ENCODE measurements at regions not wholly inside any gene's neighbourhood (a gene's known extent, or its start where the extent isn't known, plus 50 kb on each side); places are given as distances from the start of the nearest gene placed in this dataset.

DNA sequence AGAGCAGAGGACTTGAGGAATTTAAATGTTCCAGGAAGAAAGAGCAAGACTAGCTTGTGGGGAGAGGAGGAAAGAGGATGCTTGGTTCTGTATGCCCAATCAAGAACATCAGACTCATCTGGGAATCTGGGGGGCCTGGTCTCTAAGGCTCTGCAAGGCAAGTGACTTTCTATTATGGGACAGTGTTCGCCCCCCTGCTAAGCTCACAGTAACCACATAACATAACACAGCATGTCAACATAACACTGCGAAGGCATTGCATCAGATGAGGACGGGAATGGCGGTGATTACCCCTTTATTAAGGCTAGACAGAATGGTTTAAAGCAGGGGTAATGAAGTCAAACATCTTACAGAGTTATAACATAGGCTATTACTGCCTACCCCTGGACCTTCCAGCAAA is 176.6 kb upstream of the IRX6 start:
- DNase-seq (ENCODE audit: low read depth) = no peak
- H3K4me3 ChIP-seq (ENCODE audit: low read depth, low read length) = no peak overlapping the region
- TF ChIP-seq, protein P1, sequence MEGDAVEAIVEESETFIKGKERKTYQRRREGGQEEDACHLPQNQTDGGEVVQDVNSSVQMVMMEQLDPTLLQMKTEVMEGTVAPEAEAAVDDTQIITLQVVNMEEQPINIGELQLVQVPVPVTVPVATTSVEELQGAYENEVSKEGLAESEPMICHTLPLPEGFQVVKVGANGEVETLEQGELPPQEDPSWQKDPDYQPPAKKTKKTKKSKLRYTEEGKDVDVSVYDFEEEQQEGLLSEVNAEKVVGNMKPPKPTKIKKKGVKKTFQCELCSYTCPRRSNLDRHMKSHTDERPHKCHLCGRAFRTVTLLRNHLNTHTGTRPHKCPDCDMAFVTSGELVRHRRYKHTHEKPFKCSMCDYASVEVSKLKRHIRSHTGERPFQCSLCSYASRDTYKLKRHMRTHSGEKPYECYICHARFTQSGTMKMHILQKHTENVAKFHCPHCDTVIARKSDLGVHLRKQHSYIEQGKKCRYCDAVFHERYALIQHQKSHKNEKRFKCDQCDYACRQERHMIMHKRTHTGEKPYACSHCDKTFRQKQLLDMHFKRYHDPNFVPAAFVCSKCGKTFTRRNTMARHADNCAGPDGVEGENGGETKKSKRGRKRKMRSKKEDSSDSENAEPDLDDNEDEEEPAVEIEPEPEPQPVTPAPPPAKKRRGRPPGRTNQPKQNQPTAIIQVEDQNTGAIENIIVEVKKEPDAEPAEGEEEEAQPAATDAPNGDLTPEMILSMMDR (conservative IDR thresholded peaks at IDR 0.05; ENCODE audit: low read depth, low read length) = no peak

DNA sequence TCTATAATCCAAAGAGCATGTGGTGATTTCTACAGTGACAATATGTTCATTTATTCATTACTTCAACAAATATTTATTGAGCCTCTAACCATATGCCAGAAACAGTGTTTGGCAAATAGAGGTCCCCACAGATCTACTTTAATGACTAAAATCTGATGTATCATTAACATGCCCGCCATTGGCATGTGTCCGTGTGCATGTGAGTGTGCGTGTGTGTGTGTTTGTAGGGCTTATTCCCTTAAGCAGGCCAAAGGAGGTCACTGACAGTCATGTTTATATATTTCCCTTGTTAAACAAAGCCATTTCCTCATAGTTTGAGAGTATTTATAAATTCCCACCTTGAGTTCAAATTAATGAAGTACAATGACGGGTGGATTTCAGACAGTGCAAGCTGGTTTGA is 174.4 kb upstream of the IRX6 start:
- no peak for DNase-seq (ENCODE audit: low read depth)

DNA sequence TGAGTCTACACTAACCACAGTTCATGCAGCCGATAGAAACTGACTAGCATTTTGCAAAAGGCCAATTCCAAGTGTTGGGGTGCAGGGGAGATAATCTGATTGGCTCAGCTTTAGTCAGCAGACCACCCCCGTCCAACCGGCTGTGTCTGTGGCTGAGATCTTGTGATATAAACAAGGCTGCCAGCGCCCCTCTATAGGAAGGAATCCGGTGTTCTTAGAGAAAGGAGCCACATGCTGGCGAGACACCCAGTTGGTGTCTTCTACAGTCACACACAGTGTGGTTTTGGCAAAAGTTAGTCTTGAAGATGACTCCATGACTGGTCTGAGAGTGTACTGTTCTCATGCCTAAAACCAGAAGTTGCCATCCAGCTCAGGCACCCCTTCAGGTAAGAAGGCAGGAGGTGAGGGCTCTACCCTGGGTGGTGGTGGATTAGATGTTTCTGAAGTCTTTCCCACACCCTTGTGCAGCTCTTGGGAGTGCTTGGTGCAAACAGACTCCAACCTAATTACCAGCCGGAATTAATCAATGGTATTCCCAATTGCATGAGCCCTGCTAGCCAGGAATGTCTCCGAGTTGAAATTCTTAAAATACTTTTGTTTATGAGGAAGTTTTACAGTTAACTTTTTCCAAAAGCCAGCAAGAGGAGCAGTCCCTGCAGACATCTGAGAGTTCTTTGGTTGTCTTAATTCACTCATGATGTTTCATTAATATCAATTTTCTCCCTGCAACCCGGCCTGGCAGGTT is 172.3 kb upstream of the IRX6 start:
- TF ChIP-seq, protein P1 (conservative IDR thresholded peaks at IDR 0.05; ENCODE audit: low read depth, low read length) = no peak
- no peak overlapping the region for H3K4me3 ChIP-seq (ENCODE audit: low read depth, low read length)
- DNase-seq (ENCODE audit: low read depth) = no peak

More for the DNA sequence above, 174.4 kb upstream of the IRX6 start:
- H3K4me3 ChIP-seq (ENCODE audit: low read depth, low read length) = no peak overlapping the region
- TF ChIP-seq, protein P1 (conservative IDR thresholded peaks at IDR 0.05; ENCODE audit: low read depth, low read length) = no peak

DNA sequence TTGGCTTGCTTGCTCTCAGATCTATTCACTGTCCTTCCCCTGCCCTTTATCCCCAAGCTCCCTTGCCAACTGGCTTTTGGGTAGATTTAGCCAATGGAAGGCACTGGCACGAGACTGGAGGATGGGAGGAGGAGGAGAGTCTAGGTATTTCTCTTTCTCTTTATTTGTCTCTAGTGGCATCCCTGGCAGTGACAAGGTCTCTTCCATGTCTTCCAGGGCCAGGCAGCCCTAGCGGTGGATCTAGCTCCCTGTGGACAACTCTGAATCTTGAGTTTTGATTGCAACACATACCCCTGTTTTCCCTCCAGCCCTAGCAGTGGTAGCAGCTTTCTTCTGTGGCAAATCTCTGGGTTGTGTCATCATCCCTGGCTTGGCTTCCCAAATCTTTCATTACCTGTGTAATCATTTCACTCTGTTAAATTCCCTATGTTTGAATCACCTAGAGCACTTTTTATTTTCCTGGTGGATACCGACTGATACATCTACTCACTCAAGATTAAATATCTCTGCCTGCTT is 171.1 kb upstream of the IRX6 start:
- TF ChIP-seq, protein P1 (conservative IDR thresholded peaks at IDR 0.05; ENCODE audit: low read depth, low read length) = no peak
- H3K4me3 ChIP-seq (ENCODE audit: low read depth, low read length) = no peak overlapping the region
- DNase-seq (ENCODE audit: low read depth) = no peak

DNA sequence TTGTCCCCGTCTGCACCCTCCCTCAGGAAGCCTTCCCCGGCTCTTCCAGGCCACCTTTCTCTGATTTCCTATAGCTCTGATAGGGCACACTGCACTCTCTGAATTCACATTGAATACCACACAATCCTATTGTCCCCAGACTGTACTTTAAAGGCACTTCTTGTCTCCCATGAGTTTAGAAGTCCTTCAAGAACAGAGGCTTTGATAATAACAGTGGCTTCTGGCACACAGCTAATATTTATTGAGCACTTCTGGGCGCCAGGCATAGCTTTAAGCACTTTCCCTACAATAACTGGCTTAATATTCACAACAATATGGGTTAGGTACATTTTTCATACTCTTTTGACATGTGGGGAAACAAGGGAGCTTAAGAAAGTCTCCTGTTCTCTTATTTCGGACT is 169.7 kb upstream of the IRX6 start:
- TF ChIP-seq, protein P1 (conservative IDR thresholded peaks at IDR 0.05; ENCODE audit: low read depth, low read length) = no peak
- DNase-seq (ENCODE audit: low read depth) = no peak
- H3K4me3 ChIP-seq (ENCODE audit: low read depth, low read length) = no peak overlapping the region

DNA sequence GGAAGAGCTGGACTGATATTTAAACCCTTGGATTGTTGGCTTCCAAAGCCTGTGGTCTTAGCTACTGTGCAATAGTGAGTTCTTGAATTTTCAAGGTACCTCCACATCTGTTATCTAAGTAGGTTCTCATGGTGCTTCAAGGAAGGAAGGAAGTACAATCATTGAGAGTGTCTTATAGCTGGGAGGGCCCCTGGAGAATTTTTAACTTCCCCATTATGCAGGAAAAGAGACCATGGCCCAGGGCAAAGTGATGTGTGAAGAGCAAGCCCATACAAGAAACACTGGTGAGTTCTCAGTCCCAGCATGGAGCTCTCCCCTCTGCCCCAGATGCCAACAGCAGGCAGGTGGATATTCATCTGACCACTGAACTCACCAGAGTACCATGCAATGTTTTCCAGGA is 169.0 kb upstream of the IRX6 start:
- no peak for DNase-seq (ENCODE audit: low read depth)
- H3K4me3 ChIP-seq (ENCODE audit: low read depth, low read length) = no peak overlapping the region
- TF ChIP-seq, protein P1 (conservative IDR thresholded peaks at IDR 0.05; ENCODE audit: low read depth, low read length) = no peak

DNA sequence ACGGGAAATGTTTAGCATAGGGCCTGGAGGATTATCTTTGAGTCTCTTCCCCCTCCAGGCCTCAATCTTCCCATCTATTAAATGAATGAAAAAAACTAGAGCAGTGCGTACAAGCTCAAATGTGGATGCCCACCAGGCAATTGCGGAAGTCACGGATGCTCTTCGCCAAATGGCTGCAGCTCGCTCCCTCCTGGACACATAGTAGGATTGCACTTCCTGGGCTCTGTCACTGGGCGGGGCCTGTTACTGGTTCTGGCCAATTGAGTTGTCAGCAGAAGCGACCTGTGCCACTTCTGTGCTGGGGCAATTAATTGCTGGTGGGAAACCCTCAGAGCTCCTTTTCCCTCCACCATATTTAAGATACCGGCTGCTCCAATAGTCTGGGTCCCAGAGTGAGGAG is 168.2 kb upstream of the IRX6 start:
- TF ChIP-seq, protein P1 (conservative IDR thresholded peaks at IDR 0.05; ENCODE audit: low read depth, low read length) = no peak
- no peak overlapping the region for H3K4me3 ChIP-seq (ENCODE audit: low read depth, low read length)
- DNase-seq (ENCODE audit: low read depth) = no peak
